A673 (cell line): ENCODE measurements at regions not wholly inside any gene's neighbourhood (a gene's known extent, or its start where the extent isn't known, plus 50 kb on each side); places are given as distances from the start of the nearest gene placed in this dataset.

Source experiments
- BruUV-seq: library from RNA; stranded (reverse); fragments of 400-500 nt; replicated peaks from 2 replicates; lab custom pipeline; 2021; lab: Mats Ljungman, UMichigan
- CTCF ChIA-PET: fragments of 300-600 bp; sonication (Branson Sonifier 250); formaldehyde crosslinking; loops from one replicate; lab custom pipeline; 2022; ENCODE audit warnings: antibody characterized with exemption; lab: Charles Lee
- POLR2A ChIA-PET: fragments of 300-600 bp; sonication (Branson Sonifier 250); formaldehyde crosslinking; loops from one replicate; lab custom pipeline; 2022; ENCODE audit warnings: antibody characterized with exemption; ENCODE audit not compliant: low non-redundant PET; lab: Charles Lee
- DNase-seq: peaks from one replicate; pipeline ENCODE4 v3.0.0-alpha.2; 2015; ENCODE audit warnings: low spot score
- H3K27ac ChIP-seq: fragments of 200-600 bp; sonication (generic); 2 replicates; pipeline ENCODE4 v1.5.1; 2016; ENCODE audit warnings: mixed run types, low read depth, mild to moderate bottlenecking, mixed read lengths, antibody characterized with exemption, low read length; ENCODE audit not compliant: poor library complexity, severe bottlenecking
- H3K27me3 ChIP-seq: fragments of 200-600 bp; sonication (generic); replicated peaks from 2 replicates; pipeline ENCODE4 v1.6.1; 2017; ENCODE audit warnings: mixed run types, low read depth, mild to moderate bottlenecking, mixed read lengths, antibody characterized with exemption, low read length; ENCODE audit not compliant: insufficient read depth, poor library complexity
- H3K36me3 ChIP-seq: fragments of 200-600 bp; sonication (generic); 2 replicates; pipeline ENCODE4 v1.6.1; 2016; ENCODE audit warnings: mixed run types, mild to moderate bottlenecking, mixed read lengths, antibody characterized with exemption, low read length; ENCODE audit not compliant: insufficient read depth, poor library complexity, severe bottlenecking
- H3K4me1 ChIP-seq: fragments of 200-600 bp; sonication (generic); 2 replicates; pipeline ENCODE4 v1.6.1; 2017; ENCODE audit warnings: mixed run types, mild to moderate bottlenecking, mixed read lengths, antibody characterized with exemption, low read length; ENCODE audit not compliant: insufficient read depth, poor library complexity, severe bottlenecking
- H3K4me3 ChIP-seq: fragments of 200-600 bp; sonication (generic); 2 replicates; pipeline ENCODE4 v1.5.1; 2016; ENCODE audit warnings: low read depth, mixed run types, mild to moderate bottlenecking, mixed read lengths, low read length; ENCODE audit not compliant: poor library complexity, severe bottlenecking
- H3K9me3 ChIP-seq: fragments of 200-600 bp; sonication (generic); 2 replicates; pipeline ENCODE4 v1.6.1; 2016; ENCODE audit warnings: mixed run types, low read depth, mild to moderate bottlenecking, mixed read lengths, antibody characterized with exemption, low read length; ENCODE audit not compliant: poor library complexity, severe bottlenecking
- EZH2 ChIP-seq: fragments of 200-600 bp; sonication (generic); IDR thresholded peaks from 2 replicates; pipeline ENCODE4 v1.6.1; 2017; ENCODE audit warnings: borderline replicate concordance, low read depth, mild to moderate bottlenecking, mixed read lengths, antibody characterized with exemption, low read length; ENCODE audit not compliant: poor library complexity, severe bottlenecking
- intact Hi-C: fragments of 100-400 bp; cut with micrococcal nuclease; formaldehyde crosslinking; loops from one replicate; pipeline ENCODE4 v1.10.0; 2022; ENCODE audit not compliant: unreplicated experiment
- TF ChIP-seq, protein P1 (sequence below): fragments of 300-800, 200-600 bp; sonication (generic); conservative IDR thresholded peaks from 2 replicates; pipeline ENCODE4 v1.5.1; 2017; ENCODE audit warnings: low read depth, mild to moderate bottlenecking, antibody characterized with exemption, low read length, moderate library complexity, mixed read lengths

DNA sequence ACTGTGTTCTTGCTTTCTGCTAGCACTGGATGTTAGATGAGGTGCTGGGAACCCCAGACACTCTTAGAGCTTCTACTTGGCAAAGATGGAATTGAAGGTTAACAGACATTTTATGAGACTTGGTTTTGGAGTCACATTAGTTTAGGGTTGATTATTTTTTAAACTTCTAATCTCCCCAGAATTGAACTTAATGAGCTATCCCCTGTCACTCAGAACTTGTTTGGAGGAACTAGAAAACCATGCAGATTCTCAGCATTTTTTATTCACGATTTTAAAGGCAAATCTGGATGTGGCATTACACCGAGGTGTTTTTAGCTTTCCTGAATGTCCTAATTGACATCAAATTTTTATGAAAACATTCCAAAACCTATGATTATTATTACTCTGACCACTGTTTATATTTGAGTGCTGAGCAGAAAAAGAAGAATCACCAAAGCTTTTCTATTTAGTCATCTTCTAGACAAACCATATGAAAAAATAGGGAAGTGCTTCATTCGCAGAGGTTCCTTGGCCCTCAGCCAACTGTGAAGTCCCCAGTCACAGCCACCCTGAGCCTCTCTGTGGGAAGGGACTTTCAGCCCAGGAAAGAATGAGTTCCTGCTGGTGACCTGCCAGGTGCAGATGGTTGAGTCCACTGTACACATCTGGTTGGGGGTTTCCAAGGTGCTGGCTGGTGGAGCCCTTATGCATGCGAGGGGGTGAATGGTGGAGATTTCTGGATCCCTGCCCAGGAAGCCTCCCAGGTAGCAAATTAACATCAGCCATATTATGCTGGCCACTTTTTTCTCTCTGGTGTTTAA, 196.0 kb upstream of the TOPAZ1 start:
- Histone ChIP-seq H3K4me3 (no peak overlapping the region), H3K4me1 (no peaks in the 10 kb centered on the region), H3K27ac (no peak overlapping the region), H3K27me3 (no peaks in the 10 kb centered on the region), H3K36me3 (no peaks in the 10 kb centered on the region), H3K9me3 (no peaks in the 10 kb centered on the region)
- TF ChIP-seq, protein P1, sequence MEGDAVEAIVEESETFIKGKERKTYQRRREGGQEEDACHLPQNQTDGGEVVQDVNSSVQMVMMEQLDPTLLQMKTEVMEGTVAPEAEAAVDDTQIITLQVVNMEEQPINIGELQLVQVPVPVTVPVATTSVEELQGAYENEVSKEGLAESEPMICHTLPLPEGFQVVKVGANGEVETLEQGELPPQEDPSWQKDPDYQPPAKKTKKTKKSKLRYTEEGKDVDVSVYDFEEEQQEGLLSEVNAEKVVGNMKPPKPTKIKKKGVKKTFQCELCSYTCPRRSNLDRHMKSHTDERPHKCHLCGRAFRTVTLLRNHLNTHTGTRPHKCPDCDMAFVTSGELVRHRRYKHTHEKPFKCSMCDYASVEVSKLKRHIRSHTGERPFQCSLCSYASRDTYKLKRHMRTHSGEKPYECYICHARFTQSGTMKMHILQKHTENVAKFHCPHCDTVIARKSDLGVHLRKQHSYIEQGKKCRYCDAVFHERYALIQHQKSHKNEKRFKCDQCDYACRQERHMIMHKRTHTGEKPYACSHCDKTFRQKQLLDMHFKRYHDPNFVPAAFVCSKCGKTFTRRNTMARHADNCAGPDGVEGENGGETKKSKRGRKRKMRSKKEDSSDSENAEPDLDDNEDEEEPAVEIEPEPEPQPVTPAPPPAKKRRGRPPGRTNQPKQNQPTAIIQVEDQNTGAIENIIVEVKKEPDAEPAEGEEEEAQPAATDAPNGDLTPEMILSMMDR: no peak
- no peak for TF ChIP-seq EZH2
- ChIA-PET POLR2A (no interaction called here), CTCF (interaction anchor here (0.7 kb wide), 1 partner anchor 815 kb away, joined by 3 read pairs; no protein-coding TSS in a partner anchor)
- no TSS peak for BruUV-seq
- DNase-seq: peak; percentile 17
- intact Hi-C loops: no loop called here

DNA sequence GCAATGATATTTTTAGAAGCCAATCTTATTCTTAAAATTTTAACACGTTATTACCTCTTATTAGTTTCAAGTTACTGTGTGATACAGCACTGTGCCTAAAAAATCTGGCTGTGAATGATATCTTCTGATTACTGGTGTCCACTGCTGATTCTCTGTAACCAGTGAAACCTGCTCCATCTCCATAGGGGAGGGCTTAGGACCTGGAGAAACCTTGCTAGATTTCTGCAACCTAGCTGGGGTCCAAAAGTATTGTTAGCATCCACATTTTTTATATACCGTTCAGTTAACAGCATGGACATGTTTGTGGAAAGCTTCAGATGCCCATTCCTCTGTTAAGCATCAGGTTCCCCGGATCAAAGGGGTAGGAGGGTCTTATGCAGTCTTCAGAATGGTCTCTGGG, 193.9 kb upstream of the TOPAZ1 start:
- intact Hi-C loops: no loop called here
- BruUV-seq: no TSS peak
- Histone ChIP-seq H3K4me1 (no peaks in the 10 kb centered on the region), H3K9me3 (no peaks in the 10 kb centered on the region), H3K4me3 (no peak overlapping the region), H3K27ac (no peak overlapping the region), H3K36me3 (no peaks in the 10 kb centered on the region), H3K27me3 (no peaks in the 10 kb centered on the region)
- ChIA-PET CTCF (no interaction called here), POLR2A (no interaction called here)
- TF ChIP-seq, protein P1: no peak
- no peak for TF ChIP-seq EZH2
- no peak for DNase-seq

DNA sequence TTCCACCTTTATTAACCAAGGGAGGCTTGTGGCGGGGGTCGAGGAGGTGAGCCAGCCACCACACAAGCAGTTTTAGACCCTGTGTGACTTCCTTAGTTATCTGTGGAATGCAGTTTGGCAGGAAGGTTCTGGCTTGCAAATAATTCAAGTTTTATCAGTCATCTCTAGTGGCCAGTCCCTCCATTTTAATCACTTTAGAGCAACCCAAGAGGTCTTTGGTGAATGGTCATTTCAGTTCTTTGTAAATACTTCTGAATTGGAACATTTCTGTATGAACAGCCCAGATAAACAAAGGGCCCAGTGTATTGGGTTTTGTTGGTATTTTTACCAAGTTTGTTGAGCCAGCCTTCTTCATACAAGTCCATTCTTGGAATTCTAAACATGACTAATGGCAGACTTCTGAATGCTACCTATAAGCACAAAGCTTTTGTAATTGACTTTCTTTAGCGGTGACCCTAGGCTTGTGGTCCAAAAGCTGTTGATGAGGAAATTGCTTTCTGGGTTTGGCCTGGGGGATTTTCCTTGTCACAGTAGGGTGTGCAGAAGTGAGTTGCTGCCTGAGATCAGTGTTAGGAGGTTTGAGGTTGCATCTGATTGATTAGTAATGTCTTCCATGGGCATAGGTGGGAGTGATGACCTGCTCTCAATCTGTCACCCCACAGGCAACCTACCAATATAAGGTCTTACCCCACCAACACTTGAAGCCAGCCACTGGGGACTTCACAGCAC, 193.3 kb upstream of the TOPAZ1 start:
- H3K27me3 ChIP-seq: no peaks in the 10 kb centered on the region
- no peaks in the 10 kb centered on the region for H3K36me3 ChIP-seq
- POLR2A ChIA-PET: no interaction called here
- no peaks in the 10 kb centered on the region for H3K9me3 ChIP-seq
- CTCF ChIA-PET: no interaction called here
- no peak overlapping the region for H3K27ac ChIP-seq
- H3K4me1 ChIP-seq: no peaks in the 10 kb centered on the region
- no peak for DNase-seq
- intact Hi-C loops: no loop called here
- no peak overlapping the region for H3K4me3 ChIP-seq
- BruUV-seq: no TSS peak
- TF ChIP-seq EZH2: no peak
- TF ChIP-seq, protein P1: no peak
